ENCODE measurements at regions not wholly inside any gene's neighbourhood (a gene's known extent, or its start where the extent isn't known, plus 50 kb on each side); places are given as distances from the start of the nearest gene placed in this dataset.
"Not testable (repeated sequence)": the region's sequence is repeated elsewhere in the genome, so short reads cannot be mapped to it uniquely, and the experiment has no call there.

DNA sequence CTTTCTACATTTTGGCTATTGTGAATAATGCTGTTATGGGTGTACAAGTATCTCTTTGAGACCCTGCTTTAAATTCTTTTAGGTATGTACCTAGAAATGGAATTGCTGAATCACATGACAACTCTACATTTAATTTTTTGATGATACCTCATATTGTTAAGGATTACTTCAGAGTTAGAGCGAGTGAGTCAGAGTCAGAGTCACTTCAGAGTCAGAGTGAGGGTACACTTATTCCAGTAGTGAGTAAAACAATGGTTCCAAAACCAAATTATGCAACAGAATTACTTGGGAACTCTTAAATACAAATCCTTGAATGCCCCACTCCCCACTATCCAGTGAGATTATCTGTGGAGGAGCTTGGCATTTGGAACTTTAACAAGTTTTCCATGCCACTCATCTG, 50.3 kb upstream of the SNRK start:
- peak; percentile 83 for DNase-seq

DNA sequence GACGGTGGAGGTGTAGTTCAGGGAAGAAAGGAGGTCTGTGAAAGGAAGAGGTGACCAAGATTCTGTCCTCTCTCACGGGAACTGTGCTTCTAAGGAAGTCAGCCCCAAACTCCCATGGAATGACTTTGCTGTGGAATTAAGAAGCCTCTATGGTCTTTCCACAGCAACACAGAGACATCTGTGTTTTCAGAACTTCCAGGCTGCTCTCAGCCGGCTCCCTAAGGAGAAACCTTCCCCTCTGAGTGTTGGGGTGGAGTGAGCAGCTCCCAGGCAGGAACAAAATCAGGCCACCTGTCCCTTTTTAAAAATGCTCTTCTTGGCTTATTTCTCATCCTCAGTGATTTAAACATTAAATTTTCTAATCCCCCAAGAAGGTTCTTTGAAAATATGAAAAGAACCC, 53.3 kb upstream of the SNRK start:
- no peak for DNase-seq

DNA sequence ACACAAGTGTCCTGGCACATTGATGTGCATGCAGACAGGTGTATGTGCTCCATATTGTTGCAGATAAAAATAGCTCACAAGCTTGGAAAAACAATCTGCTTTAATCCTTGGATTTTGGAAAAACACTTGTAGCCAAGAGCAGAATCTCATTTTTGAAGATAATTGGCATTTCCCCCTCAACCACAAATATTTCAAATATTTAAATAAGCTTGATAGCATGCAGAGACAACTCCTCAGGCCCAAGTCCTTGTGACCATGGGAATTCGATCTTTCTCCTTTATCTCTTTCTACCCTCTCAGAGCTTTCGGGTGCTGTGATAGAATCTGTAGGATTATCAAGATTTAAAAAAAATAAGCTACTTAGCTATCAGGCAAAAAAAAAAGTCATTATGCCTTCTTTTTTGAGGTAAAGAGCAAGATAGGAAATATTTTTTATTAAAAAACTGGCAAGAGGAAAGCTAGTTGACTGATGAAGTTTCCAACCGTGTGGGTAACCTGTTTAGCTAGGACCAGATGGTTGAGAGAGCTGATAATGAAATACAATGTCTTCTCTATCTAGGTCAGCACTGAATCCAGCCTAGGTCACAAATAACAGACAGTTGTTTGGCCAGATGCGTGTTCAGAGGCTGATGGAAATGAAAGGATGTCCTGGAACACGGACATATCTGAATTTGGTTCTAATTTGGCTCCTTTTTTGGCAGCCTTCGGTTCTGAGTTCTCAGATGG, 54.9 kb upstream of the SNRK start:
- peak; percentile 46 for DNase-seq

DNA sequence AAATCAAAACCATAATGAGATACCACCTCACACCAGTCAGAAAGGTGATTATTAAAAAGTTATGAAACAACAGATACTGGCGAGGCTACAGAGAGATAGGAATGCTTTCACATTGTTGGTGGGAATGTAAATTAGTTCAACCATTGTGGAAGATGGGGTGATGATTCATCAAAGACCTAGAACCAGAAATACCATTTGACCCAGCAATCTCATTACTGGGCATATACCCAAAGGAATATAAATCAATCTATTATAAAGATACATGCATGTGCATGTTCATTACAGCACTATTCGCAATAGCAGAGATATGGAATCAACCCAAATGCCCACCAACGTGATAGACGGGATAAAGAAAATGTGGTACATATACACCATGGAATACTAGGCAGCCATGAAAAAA, 56.5 kb upstream of the SNRK start:
- not testable (repeated sequence) for DNase-seq

DNA sequence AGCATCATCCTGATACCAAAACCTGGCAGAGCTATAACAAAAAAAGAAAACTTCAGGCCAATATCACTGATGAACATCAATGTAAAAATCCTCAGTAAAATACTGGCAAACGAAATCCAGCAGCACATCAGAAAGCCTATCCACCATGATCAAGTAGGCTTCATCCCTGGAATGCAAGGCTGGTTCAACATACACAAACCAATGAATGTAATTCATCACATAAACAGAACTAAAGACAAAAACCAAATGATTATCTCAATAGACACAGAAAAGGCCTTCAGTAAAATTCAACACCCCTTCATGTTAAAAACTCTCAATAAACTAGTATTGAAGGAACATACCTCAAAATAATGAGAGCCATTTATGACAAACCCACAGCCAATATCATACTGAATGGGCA, 58.7 kb upstream of the SNRK start:
- DNase-seq, result not testable (repeated sequence)

DNA sequence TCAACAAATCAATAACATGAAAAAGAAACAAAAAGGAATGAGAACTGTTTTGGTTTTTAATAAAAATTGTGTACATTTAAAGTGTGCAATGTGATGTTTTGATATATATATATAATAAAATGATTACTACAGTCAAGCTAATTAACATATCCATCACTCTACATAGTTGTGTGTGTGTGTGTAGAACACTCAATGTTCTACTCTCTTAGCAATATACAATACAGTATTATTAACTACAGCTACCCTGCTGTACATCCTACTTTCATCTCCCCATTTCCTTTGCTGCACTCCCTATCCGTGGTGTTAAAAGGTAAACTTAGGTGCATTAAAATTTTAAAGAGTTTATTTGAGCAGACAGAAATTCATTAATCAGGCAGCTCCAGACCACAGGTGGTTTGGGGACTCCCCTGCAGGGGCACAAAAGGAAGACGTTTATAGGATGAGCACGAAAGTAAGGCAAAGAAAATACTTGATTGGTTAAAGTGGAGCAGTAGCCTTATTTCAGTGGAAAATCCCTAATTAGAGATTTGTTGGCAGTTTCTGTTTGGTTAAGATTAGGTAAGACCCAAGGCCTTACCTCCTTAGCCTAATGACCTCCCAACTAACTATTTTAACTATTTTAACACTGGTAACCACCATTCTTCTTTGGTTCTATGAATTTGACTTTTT, 61.8 kb upstream of the SNRK start:
- no peak for DNase-seq

DNA sequence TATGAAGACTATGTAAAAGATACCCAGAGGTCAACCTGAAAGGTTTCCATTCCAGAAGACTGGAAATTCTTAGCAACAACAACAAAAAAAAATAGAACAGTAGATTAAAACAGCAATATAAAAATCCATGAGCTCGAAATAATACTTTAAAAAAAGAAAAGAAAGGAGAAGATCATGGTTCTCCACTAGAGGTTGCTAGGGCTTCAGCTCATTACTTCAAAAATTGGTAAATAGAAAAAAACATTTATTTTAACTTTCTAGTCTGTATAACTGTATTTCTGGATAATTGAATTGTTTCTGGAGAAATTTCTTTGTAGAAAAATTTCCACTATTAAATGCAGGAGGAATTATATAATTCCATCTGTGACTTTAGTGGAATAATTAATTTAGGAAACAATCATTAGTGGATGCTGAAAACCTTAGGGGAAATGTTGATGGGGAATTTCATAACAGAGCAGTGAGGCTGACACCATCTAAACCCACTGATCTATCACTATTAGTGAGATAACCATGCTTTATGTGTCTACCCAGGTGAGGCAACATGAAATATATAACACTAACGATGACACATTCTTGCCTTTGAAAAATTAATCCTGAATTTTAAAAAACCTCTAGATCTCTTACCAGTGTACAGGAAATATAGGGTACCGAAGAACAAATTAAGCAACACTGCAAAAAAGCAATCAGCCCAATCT, 62.5 kb upstream of the SNRK start:
- peak; percentile 31 for DNase-seq

DNA sequence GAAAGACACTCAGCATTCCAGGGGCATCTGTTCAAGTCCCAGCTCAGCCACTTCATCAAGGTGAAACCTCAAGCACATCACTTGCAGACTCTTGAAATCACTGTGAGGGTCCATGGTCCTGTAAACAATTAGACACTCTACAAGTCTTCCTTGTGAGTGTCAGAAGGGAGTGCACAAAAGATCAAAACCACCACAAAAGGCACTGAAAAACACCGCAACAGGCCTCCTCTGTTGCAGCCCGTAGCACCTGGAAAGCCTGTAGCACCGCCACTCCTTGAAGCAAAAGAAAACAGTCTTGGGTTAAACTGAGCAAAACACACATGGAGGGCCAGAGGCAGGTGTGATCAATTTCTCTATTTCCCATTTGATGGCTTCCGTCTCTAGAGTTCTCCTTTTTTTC, 63.8 kb upstream of the SNRK start:
- no peak for DNase-seq

DNA sequence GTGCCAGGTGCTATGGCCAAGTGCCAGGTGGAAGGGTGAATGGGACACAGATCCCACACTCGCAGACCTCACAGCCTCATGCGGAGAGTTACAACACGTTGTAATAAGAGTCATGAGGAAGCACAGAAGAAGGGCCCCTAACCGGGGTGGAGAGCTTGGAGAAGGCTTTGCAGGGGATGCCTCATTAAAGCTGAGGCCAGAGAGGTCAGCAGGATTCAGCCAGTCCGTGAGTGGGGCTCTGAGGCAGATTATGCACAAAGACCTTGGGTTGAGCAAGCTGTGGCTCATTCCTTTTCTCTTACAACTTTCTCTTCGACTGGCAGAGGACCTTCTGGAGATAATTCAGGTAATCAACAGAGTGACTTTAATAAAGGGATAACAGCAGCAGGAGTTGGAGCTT, 65.3 kb upstream of the SNRK start:
- no peak for DNase-seq

DNA sequence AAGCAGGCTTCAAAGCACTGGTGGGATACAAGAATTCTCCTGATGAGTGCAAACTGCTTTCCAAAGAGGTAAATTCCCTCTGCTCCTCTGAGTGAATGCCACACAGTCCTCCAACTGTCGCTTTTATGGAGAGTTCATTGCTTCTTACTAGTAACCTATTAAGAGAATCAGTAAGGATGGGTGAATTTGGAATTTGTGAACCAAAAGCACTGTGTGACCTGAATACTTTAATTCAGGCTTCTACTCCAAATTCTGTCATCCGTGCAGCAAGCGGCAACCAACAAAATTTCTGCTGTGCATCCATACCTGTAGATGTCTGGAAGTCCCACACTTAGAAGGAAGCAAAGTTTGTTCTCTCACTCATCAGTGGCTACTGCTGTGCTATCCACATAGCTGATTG, 66.7 kb upstream of the SNRK start:
- no peak for DNase-seq

DNA sequence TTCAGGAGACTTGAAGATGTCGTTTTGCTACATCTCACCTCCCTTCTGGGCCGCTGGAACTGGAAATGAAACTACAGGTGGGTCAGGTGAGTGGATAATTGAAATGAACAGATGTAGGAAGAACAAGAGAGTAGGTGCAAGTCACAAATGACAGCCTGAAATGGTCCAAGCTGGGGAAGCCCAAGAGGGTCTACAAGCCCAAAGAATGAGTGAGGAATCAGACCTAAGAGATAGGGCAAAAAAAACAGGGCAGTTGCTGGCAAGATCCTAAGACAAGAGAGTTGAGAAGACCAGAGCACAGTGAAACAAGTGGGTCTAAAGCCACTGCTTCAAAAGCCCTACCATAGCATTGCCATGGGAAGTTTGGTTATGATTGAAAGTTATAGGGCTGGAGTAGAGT, 67.4 kb upstream of the SNRK start:
- DNase-seq, result no peak

DNA sequence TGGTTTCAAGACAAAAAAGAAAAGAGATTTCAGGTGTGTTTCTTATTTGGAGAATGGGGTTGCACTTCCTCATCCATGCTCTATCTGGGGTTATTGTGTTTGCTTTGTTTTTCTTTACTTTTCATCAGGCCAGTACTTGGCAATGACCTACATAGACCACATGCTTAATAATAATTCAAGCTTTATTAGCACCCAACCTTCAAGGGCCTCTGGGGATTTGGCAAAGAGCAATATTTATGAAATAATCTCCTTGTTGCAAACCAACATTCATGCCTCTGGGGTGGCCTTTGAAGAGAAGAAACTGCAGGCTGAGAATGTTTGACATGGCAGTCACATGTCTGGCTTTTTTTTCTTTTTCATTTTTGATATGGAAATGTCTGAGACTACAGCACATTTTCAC, 68.2 kb upstream of the SNRK start:
- DNase-seq, result no peak

DNA sequence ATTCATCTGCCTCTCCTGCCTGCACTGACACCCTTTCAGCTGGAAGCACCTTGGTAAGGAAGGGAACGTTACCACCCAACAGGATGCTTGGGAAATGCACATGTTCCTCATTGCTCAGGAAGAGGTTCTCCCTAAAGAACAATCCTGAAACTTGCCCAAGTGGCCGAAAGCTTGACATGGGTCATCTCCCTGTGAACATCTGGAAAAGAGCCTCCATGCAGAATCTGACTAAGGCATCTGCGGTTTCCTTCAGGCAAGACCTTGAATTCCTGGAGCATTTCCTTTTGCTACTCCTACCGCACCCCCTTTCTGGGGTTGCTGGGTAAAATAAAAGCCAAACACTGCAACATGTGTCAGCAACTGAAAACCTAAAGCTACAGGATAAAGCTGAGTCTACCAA, 68.7 kb upstream of the SNRK start:
- DNase-seq, result no peak

DNA sequence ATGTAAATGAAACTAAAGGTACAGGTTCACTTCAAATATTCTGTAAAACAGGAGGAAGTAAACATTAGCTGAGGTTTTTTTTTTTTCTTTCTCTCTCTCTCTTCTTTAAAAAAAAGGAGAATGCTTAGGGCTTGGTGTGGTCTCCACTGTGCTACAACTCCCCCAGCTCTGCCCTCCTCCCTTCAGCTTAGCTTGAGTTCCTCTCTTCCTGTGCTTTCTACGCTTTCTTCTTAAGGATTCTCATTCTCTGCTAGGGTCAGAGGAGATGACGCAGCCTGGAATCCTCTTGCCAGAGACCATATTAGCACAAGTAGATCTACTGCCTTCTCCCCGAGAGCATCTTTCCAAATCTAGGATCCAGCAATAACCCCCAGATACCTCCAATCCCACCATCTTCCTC, 69.1 kb upstream of the SNRK start:
- DNase-seq, result no peak

DNA sequence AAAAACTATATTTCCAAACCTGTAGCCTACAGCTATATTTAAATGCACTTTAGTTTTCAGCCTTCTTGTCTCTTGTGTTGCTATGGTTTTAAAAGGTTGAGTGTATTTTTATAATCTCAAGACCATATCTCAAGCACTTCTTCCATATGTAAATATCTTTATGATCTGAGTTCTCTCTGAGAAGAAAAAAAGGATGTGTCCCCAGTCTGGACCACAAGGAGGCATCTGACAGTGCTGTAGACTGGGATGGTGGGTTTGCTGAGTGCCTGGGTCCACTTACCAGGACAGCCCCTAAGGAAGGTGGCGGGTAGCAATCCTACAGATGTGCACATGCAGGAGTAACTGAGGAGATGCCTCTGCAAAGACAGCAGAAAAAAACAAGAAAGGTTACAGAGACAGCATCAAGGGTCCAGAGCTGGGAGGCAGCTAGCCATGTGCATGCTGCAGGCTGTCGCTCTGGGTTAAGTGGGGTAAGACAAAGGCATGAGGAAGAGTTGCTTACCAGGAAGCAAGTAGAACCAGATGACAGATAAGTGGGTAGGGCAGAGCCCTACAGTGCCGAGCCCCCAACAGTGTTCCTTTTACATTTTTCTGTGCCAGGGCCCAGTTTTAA, 70.6 kb upstream of the SNRK start:
- DNase-seq, result no peak

DNA sequence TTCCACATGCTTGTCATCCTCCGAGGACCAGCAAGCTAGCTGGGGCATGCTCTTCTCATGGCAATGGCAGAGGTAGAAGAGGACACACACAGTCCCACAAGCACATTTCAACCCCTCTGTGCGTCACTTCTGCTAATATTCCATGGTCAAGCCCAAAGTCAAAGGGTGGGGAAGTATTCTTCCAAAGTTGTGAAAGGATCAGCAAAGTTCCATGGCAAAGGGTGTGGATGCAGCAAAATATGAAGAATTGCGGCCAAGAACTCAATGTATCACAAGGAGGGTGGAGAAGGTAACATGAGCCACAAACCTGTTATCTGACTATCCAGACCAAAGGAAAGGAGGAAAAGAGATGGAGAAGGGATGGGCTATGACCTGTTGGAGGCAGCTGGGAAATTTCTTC, 71.2 kb upstream of the SNRK start:
- no peak for DNase-seq

DNA sequence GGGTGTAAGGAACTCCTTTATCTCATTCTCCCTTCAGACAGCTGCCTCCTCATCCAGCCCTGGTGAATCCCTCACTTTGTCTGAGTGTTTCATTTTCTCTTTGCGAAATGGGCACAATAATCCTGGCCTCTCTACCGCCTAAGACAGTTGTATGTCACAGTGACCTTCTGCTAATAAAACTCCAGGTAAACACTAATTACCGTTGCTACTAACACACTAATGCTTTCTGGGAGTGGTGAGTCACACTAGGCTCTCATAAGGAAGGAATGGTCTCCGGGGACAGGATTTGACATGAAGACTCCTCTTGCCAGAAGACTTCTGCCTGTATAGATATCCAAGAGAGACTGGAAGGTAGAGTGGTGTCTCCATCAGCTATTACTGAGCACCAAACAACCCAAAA, 71.7 kb upstream of the SNRK start:
- DNase-seq, result no peak

DNA sequence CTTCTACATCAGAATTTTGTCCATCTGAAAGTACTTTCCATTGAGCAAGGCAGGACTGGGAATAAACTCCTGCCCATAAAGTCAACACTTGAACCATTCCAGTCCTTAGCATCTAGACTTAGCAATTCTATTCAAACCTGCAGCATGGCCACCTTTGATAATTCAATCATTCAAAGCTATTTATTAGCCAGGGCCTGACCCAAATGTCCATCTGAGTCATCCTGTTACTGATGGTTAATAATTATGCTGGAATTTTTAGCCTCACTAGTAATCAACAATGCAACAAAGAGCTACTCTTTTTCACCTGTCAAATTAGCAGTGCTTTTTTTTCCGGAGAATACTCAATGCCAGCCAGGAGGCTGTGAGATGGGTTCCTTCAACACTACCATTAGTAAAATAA, 72.7 kb upstream of the SNRK start:
- DNase-seq, result no peak

DNA sequence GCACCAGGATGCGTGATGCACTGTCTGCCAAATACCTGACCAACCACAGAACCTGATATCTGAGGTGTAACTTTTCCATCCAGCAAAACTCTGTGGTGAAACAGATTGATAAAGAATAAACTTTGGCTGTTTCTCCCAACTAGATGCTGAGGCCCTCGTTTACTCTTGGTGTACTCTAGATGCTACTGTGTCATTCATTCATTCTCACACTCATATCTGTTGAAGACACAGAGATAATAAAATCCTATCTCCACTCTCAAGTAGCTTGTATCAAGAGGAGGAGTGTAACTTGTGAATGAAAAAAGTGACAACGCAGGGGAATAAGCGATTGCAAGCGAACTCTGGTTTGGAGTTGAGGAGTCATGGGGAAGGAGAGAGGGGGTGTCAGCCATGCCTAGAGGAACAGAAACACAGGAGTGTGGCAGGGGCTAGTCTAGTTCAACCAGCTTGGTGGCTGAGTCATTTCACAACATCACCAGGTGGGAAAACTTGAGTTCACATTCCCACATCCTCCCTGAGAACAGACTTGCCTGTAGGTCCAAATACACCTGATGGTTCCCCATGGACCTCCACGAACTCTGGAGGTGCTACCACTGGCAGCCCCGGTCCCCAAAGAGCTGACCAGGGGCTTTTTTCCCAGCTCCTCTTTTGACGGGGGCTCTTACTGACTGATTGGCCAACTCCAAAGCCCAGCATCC, 73.3 kb upstream of the SNRK start:
- no peak for DNase-seq

DNA sequence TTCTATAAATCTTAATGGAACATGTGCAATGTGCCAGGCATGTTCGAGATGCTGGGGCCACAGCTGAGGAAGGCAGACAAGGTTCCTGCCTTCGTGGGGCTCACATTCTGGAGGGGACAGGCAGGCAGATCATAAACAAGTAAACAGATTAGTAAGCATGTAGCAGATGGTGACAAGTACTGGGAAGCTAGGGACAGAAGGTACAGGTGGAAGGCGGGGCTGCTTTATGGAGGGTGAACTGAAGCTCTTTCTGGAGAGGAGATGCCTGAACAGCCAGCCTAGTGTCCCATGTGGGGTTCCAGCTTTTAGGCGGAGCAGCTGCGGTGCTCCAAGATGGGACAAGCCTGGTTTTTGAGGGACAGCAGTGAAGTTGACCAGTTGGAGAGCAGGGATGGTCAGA, 74.7 kb upstream of the SNRK start:
- no peak for DNase-seq

DNA sequence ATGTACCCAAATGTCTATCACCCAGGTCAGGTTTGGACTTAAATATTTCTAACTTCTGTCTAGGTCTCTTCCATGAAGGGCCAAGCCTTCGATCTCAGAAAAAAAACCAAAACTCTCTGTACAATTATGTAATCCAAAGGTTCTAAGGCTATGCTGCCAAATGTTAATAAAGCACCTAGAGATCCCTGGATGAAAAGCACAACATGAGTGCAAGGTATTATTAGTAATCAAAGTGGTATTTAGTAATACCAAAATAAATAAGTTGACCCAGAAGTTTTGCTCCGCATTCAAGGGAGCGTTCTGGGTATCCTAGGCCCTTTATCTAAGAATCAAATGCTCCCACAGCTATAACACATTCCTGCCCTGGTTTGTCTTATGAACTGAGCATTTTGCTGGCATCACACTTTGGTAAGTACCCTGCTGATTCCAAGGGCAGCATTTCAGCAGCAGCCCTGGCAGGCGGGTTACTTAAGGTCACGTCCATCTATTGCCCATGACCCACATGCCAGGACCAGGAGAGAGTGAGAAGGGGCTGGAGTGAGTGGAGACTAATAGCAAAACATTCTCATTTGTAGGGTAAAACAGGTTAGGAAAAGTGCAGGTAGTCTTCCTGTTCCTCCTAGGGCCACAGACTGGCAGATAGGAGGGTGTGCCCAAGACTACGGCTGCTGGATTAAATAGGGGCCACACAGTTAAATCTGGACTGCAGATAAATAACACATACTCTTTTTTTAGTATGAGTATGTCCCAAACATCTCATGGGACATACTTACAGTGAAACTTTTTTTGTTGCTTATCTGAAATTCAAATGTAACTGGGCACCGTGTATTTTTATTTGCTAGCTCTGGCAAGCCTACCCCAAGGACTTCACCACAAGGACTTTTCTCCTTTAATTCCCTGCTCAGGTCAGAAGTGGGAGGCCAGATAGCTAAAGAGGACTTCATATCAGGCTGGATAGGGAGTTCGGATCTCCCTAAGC, 76.0 kb upstream of the SNRK start:
- DNase-seq, result no peak

DNA sequence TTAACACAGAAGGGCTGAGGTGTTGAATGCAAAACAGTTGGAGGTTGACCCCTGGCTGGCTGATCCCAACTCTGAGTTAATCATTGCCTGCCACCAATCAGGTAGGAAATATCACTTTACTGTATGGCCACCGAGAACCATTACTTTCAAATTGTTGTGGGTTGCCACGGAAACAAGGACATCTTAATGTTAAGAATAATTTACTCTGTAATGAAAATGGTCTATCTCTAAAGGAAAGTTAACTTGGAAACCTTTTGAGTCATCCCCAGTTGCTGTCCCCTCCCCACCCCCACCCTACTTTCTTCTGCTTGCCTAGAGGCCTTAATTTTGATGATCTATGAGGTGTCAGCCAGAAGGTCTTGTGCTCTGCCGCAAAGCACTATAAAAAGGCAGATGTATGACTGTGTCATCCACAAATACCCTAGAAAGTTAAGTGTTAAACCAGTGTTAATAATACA, 78.7 kb upstream of the SNRK start:
- peak; percentile 43 for DNase-seq
